GM08714 (cell line): ENCODE measurements at regions not wholly inside any gene's neighbourhood (a gene's known extent, or its start where the extent isn't known, plus 50 kb on each side); places are given as distances from the start of the nearest gene placed in this dataset.

Experiments used
- H3K4me3 ChIP-seq: fragments of 200-500 bp; sonication (Bioruptor generic); 2 replicates; pipeline ENCODE4 v1.5.1; 2014; ENCODE audit warnings: mild to moderate bottlenecking, low read length, inconsistent platforms
- ZNF274 ChIP-seq: IDR thresholded peaks from 2 replicates; pipeline ENCODE4 v1.6.1; 2012; ENCODE audit warnings: mild to moderate bottlenecking, low read depth, low read length

GRCh38 chr9:117882171-117882570 is 178.0 kb downstream of the TLR4 start:
- no peak overlapping the region for H3K4me3 ChIP-seq
- no peak for TF ChIP-seq ZNF274

GRCh38 chr9:117886616-117887015 is 182.4 kb downstream of the TLR4 start:
- H3K4me3 ChIP-seq = no peak overlapping the region
- no peak for TF ChIP-seq ZNF274

GRCh38 chr9:117887383-117887782 is 183.2 kb downstream of the TLR4 start:
- TF ChIP-seq ZNF274 = no peak

GRCh38 chr9:117887941-117888340 is 183.7 kb downstream of the TLR4 start:
- TF ChIP-seq ZNF274 = no peak
- no peak overlapping the region for H3K4me3 ChIP-seq

More at GRCh38 chr9:117887383-117887782, 183.2 kb downstream of the TLR4 start:
- H3K4me3 ChIP-seq = no peak overlapping the region

GRCh38 chr9:117903453-117903852 is 199.2 kb downstream of the TLR4 start:
- no peak overlapping the region for H3K4me3 ChIP-seq
- no peak for TF ChIP-seq ZNF274

GRCh38 chr9:117906763-117907162 is 202.6 kb downstream of the TLR4 start:
- TF ChIP-seq ZNF274 = no peak
- no peak overlapping the region for H3K4me3 ChIP-seq

- TF ChIP-seq ZNF274 = no peak
- no peak overlapping the region for H3K4me3 ChIP-seq
Measured at GRCh38 chr9:117907420-117907819, 203.2 kb downstream of the TLR4 start.

GRCh38 chr9:117916291-117916690 is 212.1 kb downstream of the TLR4 start:
- TF ChIP-seq ZNF274 = no peak
- no peak overlapping the region for H3K4me3 ChIP-seq

- no peak overlapping the region for H3K4me3 ChIP-seq
- TF ChIP-seq ZNF274 = no peak
Measured at GRCh38 chr9:117917873-117918272, 213.7 kb downstream of the TLR4 start.

- H3K4me3 ChIP-seq = no peak overlapping the region
- no peak for TF ChIP-seq ZNF274
Measured at GRCh38 chr9:117919538-117919937, 215.3 kb downstream of the TLR4 start.

GRCh38 chr9:117926031-117926658 is 221.9 kb downstream of the TLR4 start:
- no peak overlapping the region for H3K4me3 ChIP-seq

GRCh38 chr9:117927354-117927753 is 223.2 kb downstream of the TLR4 start:
- no peak overlapping the region for H3K4me3 ChIP-seq
- no peak for TF ChIP-seq ZNF274

More at GRCh38 chr9:117926031-117926658, 221.9 kb downstream of the TLR4 start:
- TF ChIP-seq ZNF274 = no peak

GRCh38 chr9:117929868-117930267 is 225.7 kb downstream of the TLR4 start:
- TF ChIP-seq ZNF274 = no peak
- H3K4me3 ChIP-seq = no peak overlapping the region

GRCh38 chr9:117932585-117932984 is 228.4 kb downstream of the TLR4 start:
- H3K4me3 ChIP-seq = no peak overlapping the region
- TF ChIP-seq ZNF274 = no peak

- no peak for TF ChIP-seq ZNF274
- no peak overlapping the region for H3K4me3 ChIP-seq
Measured at GRCh38 chr9:117936185-117937130, 232.3 kb downstream of the TLR4 start.
